ENCODE measurements at regions not wholly inside any gene's neighbourhood (a gene's known extent, or its start where the extent isn't known, plus 50 kb on each side); places are given as distances from the start of the nearest gene placed in this dataset.
A peak's percentile ranks its signal among the peaks of the same experiment; 100 is the strongest.
"Not testable (repeated sequence)": the region's sequence is repeated elsewhere in the genome, so short reads cannot be mapped to it uniquely, and the experiment has no call there.

DNA sequence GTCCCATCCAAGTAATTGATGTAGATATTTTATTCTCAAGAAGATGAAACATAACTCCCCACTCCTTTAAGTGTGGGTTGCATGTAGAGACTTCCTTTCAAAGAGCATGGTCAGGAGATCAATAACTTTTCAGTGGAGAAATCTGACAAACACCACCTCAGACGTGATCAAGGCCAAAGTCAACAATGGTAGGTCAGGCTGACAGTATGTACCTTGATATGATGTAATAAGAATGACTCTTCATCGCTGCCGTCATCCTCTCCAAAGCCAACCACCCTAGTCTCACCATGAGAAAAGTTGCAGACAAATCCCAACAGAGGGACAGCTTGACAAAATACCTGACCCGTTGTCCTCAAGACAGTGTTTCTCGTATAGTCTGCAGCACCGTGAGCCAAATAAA lies 67.3 kb upstream of the DHRSX start:
- no peak overlapping the region for H3K4me3 ChIP-seq (ENCODE audit: low read length)
- H3K36me3 ChIP-seq (ENCODE audit: control insufficient read depth, insufficient read depth, low read length), result no peaks in the 10 kb centered on the region
- no peak overlapping the region for H3K27ac ChIP-seq (ENCODE audit: low read length)
- no peaks in the 10 kb centered on the region for H3K9me3 ChIP-seq (replicated peaks; ENCODE audit: control insufficient read depth, low read depth, low read length)
- no peak for DNase-seq
- H3K27me3 ChIP-seq (ENCODE audit: control insufficient read depth, insufficient read depth, low read length), result peaks cover 5% of the 10 kb centered on the region
- no peaks in the 10 kb centered on the region for H3K4me1 ChIP-seq (ENCODE audit: control insufficient read depth, insufficient read depth, low read length)
- WGBS (ENCODE audit: insufficient coverage), result 87% methylated on average over 3 of the region's 6 CpGs

- no peak overlapping the region for H3K4me3 ChIP-seq (ENCODE audit: low read length)
- 57% methylated on average over 4 of the region's 8 CpGs for WGBS (ENCODE audit: insufficient coverage)
- peaks cover 2% of the 10 kb centered on the region for H3K27me3 ChIP-seq (ENCODE audit: control insufficient read depth, insufficient read depth, low read length)
- H3K36me3 ChIP-seq (ENCODE audit: control insufficient read depth, insufficient read depth, low read length), result no peaks in the 10 kb centered on the region
- no peak for DNase-seq
- no peak overlapping the region for H3K27ac ChIP-seq (ENCODE audit: low read length)
- H3K4me1 ChIP-seq (ENCODE audit: control insufficient read depth, insufficient read depth, low read length), result no peaks in the 10 kb centered on the region
- no peaks in the 10 kb centered on the region for H3K9me3 ChIP-seq (replicated peaks; ENCODE audit: control insufficient read depth, low read depth, low read length)
Observed at GRCh38 chrX:2566055-2566454, 65.3 kb upstream of the DHRSX start.

DNA sequence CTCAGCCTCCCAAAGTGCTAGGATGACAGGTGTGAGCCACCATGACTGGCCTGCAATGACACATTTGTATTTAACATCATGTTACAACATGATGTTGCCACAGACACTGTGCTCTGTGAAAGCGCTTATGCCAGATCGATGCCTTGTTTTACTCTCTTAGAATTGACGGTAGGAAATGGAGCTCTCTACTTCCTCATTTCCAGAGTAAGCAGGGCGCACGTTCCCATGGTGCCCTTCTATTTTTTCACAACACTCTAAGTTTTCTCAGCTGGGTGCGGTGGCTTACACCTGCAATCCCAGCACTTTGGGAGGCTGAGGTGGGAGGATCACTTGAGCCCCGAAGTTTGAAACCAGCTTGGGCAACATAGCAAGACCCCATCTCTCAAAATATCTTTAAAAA lies 60.7 kb upstream of the DHRSX start:
- peaks cover 2% of the 10 kb centered on the region for H3K27me3 ChIP-seq (ENCODE audit: control insufficient read depth, insufficient read depth, low read length)
- WGBS (ENCODE audit: insufficient coverage), result 92% methylated on average over 5 of the region's 7 CpGs
- H3K9me3 ChIP-seq (replicated peaks; ENCODE audit: control insufficient read depth, low read depth, low read length), result no peaks in the 10 kb centered on the region
- H3K36me3 ChIP-seq (ENCODE audit: control insufficient read depth, insufficient read depth, low read length), result no peaks in the 10 kb centered on the region
- H3K4me1 ChIP-seq (ENCODE audit: control insufficient read depth, insufficient read depth, low read length), result no peaks in the 10 kb centered on the region
- no peak overlapping the region for H3K27ac ChIP-seq (ENCODE audit: low read length)
- H3K4me3 ChIP-seq (ENCODE audit: low read length), result no peak overlapping the region
- no peak for DNase-seq

- no peak overlapping the region for H3K4me3 ChIP-seq (ENCODE audit: low read length)
- H3K27ac ChIP-seq (ENCODE audit: low read length), result no peak overlapping the region
- no peaks in the 10 kb centered on the region for H3K36me3 ChIP-seq (ENCODE audit: control insufficient read depth, insufficient read depth, low read length)
- WGBS (ENCODE audit: insufficient coverage), result no CpG with 5 or more reads among the region's 3 CpGs
- DNase-seq, result peak; percentile 72
- no peaks in the 10 kb centered on the region for H3K4me1 ChIP-seq (ENCODE audit: control insufficient read depth, insufficient read depth, low read length)
- H3K27me3 ChIP-seq (ENCODE audit: control insufficient read depth, insufficient read depth, low read length), result no peaks in the 10 kb centered on the region
- H3K9me3 ChIP-seq (replicated peaks; ENCODE audit: control insufficient read depth, low read depth, low read length), result no peaks in the 10 kb centered on the region
Observed at GRCh38 chrX:2559124-2559523, 58.3 kb upstream of the DHRSX start.

DNA sequence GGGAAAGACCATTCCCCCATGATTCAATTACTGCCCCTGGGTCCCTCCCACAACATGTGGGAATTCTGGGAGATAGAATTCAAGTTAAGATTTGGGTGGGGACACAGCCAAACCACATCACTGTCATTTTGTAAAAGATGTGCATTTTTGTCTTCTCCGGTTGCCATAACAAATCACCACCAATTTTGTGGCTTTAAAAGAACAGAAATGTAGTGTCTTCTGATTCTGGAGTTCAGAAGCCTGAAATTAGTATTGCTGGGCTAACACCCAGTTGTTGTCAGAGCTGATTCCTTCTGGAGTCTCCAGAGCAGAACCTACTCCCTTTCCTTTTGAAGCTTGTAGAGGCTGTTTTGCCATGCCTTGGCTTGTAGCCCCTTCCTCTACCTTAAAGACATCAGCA lies 54.1 kb upstream of the DHRSX start:
- Histone ChIP-seq H3K4me3 (ENCODE audit: low read length) (no peak overlapping the region), H3K4me1 (ENCODE audit: control insufficient read depth, insufficient read depth, low read length) (no peaks in the 10 kb centered on the region), H3K36me3 (ENCODE audit: control insufficient read depth, insufficient read depth, low read length) (no peaks in the 10 kb centered on the region), H3K27me3 (ENCODE audit: control insufficient read depth, insufficient read depth, low read length) (peaks cover 2% of the 10 kb centered on the region), H3K9me3 (replicated peaks; ENCODE audit: control insufficient read depth, low read depth, low read length) (no peaks in the 10 kb centered on the region), H3K27ac (ENCODE audit: low read length) (no peak overlapping the region)
- no peak for DNase-seq
- no CpG with 5 or more reads among the region's 1 CpG for WGBS (ENCODE audit: insufficient coverage)

GRCh38 chrX:2554066-2554465 lies 53.3 kb upstream of the DHRSX start:
- not testable (repeated sequence) for H3K4me1 ChIP-seq (ENCODE audit: control insufficient read depth, insufficient read depth, low read length); H3K9me3 ChIP-seq (replicated peaks; ENCODE audit: control insufficient read depth, low read depth, low read length); H3K27me3 ChIP-seq (ENCODE audit: control insufficient read depth, insufficient read depth, low read length); H3K27ac ChIP-seq (ENCODE audit: low read length); DNase-seq; H3K36me3 ChIP-seq (ENCODE audit: control insufficient read depth, insufficient read depth, low read length); H3K4me3 ChIP-seq (ENCODE audit: low read length)
- 90% methylated on average over 5 of the region's 6 CpGs for WGBS (ENCODE audit: insufficient coverage)

GRCh38 chrX:2552621-2553201 lies 51.9 kb upstream of the DHRSX start:
- H3K27me3 ChIP-seq (ENCODE audit: control insufficient read depth, insufficient read depth, low read length), result peaks cover 4% of the 10 kb centered on the region
- no CpG with 5 or more reads among the region's 7 CpGs for WGBS (ENCODE audit: insufficient coverage)
- H3K9me3 ChIP-seq (replicated peaks; ENCODE audit: control insufficient read depth, low read depth, low read length), result no peaks in the 10 kb centered on the region
- no peak overlapping the region for H3K4me3 ChIP-seq (ENCODE audit: low read length)
- no peaks in the 10 kb centered on the region for H3K36me3 ChIP-seq (ENCODE audit: control insufficient read depth, insufficient read depth, low read length)
- peak; percentile 87 for DNase-seq
- H3K27ac ChIP-seq (ENCODE audit: low read length), result no peak overlapping the region
- H3K4me1 ChIP-seq (ENCODE audit: control insufficient read depth, insufficient read depth, low read length), result no peaks in the 10 kb centered on the region

GRCh38 chrX:2550328-2551020 lies 49.7 kb upstream of the DHRSX start:
- H3K27me3 ChIP-seq (ENCODE audit: control insufficient read depth, insufficient read depth, low read length), result peaks cover 4% of the 10 kb centered on the region
- no peaks in the 10 kb centered on the region for H3K4me1 ChIP-seq (ENCODE audit: control insufficient read depth, insufficient read depth, low read length)
- DNase-seq, result no peak
- H3K27ac ChIP-seq (ENCODE audit: low read length), result no peak overlapping the region
- H3K36me3 ChIP-seq (ENCODE audit: control insufficient read depth, insufficient read depth, low read length), result no peaks in the 10 kb centered on the region
- WGBS (ENCODE audit: insufficient coverage), result 20% methylated on average over 6 of the region's 9 CpGs
- no peak overlapping the region for H3K4me3 ChIP-seq (ENCODE audit: low read length)
- no peaks in the 10 kb centered on the region for H3K9me3 ChIP-seq (replicated peaks; ENCODE audit: control insufficient read depth, low read depth, low read length)
